Choroid plexus epithelial cell (primary cell): ENCODE measurements at regions not wholly inside any gene's neighbourhood (a gene's known extent, or its start where the extent isn't known, plus 50 kb on each side); places are given as distances from the start of the nearest gene placed in this dataset.

Experiments used
- DNase-seq: peaks from one replicate; pipeline ENCODE4 v3.0.0-alpha.2; 2010; ENCODE audit warnings: low read depth
- H3K4me3 ChIP-seq: 2 replicates; pipeline ENCODE4 v1.5.1; 2011; ENCODE audit warnings: low read depth, mild to moderate bottlenecking, control low read depth, low read length, moderate library complexity
- TF ChIP-seq, protein P1 (sequence below): conservative IDR thresholded peaks from 2 replicates; pipeline ENCODE4 v1.5.1; 2011; ENCODE audit warnings: low read depth, mild to moderate bottlenecking, control low read depth, inconsistent platforms, low read length, moderate library complexity

DNA sequence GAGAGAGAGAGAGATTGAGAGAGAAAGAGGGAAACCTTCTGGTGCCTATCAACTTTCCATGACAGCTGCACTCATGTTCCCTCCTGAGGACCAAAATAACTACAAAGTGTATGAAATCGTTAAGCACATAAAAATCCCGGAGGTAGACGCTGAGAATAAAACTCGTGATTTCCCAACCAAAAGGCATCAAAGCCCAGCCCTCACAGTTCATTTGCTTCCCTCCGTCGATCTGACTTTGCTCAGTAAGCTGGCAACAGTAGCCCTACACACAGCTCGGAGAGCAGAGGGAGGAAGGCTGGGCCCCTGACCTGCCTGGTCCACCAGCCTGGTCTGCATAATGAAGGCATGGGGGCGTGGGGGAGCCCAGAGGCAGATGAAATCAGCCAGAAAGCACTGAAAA lies 273.9 kb upstream of the ZFHX3 start:
- DNase-seq: no peak
- TF ChIP-seq, protein P1, sequence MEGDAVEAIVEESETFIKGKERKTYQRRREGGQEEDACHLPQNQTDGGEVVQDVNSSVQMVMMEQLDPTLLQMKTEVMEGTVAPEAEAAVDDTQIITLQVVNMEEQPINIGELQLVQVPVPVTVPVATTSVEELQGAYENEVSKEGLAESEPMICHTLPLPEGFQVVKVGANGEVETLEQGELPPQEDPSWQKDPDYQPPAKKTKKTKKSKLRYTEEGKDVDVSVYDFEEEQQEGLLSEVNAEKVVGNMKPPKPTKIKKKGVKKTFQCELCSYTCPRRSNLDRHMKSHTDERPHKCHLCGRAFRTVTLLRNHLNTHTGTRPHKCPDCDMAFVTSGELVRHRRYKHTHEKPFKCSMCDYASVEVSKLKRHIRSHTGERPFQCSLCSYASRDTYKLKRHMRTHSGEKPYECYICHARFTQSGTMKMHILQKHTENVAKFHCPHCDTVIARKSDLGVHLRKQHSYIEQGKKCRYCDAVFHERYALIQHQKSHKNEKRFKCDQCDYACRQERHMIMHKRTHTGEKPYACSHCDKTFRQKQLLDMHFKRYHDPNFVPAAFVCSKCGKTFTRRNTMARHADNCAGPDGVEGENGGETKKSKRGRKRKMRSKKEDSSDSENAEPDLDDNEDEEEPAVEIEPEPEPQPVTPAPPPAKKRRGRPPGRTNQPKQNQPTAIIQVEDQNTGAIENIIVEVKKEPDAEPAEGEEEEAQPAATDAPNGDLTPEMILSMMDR: no peak
- H3K4me3 ChIP-seq: no peak overlapping the region

DNA sequence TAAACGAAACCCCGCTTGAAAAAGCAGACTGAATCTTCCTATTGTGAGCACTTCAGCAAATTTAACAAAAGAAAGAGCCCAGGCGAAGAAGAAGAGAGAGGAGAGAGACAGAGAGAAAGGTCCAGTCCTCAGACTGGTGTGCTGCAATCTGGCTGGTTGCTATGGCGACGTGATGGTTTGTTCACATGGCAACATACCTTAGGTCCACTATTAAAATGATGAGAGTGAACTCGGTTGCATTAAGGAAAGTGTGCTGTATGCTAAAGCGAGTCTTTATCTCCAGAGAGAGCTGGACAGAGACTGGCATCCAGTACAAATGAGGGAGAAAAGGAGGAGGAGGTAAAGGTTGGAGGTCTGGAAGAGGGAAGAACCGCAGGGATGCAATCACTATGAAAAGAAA lies 271.8 kb upstream of the ZFHX3 start:
- TF ChIP-seq, protein P1: no peak
- H3K4me3 ChIP-seq: no peak overlapping the region
- DNase-seq: no peak

DNA sequence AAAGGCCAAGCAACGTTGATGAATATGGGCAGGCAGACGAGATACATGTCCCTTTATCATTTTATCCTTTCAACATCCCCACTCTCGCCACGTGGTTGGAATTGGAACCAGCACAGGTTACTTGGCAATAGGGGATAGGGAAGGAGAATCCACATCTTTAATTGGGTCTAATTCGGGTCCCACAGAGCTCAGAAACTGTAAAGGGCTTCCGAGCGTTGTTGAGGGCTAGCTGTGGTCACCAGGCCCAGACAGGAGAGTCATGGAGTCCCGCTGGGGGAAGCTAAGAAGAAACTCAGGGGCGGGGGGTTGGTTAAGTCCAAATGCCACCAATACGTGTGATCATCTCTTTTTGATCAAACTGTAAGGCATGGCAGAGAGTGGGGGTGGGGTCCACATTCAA lies 271.3 kb upstream of the ZFHX3 start:
- no peak for DNase-seq
- TF ChIP-seq, protein P1: no peak
- H3K4me3 ChIP-seq: no peak overlapping the region

DNA sequence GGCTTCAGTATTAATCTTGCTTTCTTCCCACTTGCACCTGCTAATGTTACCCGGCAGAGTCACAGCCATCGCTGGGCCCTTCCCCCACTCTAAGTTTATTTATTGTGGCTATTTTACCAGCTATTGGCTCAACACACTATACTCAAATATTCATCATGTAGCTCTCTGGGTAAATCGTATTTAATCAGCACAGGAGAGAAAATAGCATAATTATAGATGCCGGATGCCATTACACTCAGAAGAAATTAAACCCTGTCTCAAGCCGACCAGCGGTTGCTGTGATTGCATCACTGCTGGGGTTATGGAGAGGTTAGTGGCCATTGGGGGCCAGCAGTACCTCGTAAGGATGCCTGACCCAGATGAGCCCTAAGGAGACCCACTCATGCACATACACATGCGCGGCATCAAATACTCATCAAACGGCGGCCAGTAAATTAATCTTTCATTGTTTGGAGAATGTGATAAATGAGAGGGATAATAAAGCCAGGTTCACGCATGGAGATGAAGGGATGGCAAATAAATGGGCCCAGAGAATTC lies 269.5 kb upstream of the ZFHX3 start:
- TF ChIP-seq, protein P1: no peak
- H3K4me3 ChIP-seq: no peak overlapping the region
- no peak for DNase-seq

DNA sequence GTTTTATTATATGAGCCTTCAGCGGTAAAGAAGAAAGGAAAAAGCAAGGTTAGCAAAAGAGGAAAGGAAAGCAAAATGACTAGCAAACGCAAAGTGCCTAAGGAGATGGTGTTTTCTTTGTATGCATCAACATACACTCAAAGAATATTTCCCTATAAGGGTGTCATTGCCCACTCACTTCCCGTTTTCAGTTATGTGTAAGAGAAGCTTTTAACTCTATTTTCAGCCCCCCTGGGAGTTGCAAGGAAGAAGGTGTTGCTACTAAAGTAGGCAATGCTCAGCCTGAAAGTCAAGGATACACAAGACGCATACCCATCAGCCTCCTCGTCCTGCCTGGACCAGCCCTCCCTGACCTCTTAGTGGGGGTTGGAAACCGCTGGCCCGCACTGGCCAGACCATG lies 267.7 kb upstream of the ZFHX3 start:
- no peak overlapping the region for H3K4me3 ChIP-seq
- no peak for DNase-seq
- TF ChIP-seq, protein P1: no peak

DNA sequence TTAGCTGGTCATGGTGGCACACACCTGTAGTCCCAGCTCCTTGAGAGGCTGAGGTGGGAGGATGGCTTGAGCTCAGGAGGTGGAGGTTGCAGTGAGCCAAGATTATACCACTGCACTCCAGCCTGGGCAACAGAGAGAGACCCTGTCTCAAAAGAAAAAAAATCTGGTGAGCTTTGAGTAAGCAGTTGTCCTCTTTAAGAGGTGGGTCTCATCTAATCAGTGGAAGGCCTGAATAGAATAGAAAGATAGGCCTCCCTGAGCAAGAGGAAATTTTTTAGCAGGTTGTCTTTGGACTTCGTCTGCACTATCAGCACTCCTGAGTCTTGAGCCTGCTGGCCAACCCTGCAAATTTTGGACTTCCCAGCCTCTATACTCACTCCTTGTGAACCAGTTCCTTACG lies 266.0 kb upstream of the ZFHX3 start:
- no peak overlapping the region for H3K4me3 ChIP-seq
- TF ChIP-seq, protein P1: no peak
- no peak for DNase-seq

DNA sequence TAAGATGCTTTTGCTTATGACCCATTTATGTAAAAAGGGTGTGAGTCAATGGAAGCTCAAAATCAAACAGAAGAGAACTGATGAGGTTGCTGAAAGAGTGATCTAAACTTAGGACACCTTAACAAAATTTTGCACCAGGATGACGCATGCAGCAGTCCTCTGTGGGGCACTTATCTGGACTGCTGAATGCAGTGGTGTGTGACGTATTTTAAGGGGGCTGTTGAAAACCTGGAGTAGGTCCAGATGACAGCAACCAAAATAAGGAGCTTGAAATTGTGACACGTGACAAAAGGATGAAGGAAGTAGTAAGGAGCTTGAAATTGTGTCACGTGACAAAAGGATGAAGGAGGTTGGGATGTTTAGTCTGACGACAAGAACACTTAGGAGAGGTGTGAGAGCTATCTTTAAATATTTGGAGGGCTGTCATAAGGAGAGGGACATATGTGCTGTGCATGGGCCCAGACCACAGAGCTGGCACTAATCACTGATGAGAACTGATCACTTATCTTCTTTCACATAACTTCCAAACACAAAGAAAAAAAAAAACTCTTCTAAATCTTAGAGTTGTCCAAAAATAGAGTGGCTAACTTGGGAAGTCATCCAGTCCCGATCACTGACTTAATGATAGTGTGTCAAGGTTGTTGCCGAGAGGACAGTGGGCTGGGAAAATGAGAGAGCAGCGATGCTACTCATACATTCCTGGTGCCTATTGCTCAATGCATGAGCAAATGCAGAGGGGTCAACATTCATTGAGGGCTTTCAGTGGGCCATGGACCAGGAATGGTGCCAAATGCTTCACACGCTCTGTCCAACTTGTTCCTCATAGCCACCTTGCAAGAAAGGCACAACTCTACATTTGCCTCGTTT lies 264.2 kb upstream of the ZFHX3 start:
- no peak overlapping the region for H3K4me3 ChIP-seq
- DNase-seq: no peak
- TF ChIP-seq, protein P1: no peak
